Mesenchymal stem cell (in vitro differentiated cells and primary cell): ENCODE measurements at regions not wholly inside any gene's neighbourhood (a gene's known extent, or its start where the extent isn't known, plus 50 kb on each side); places are given as distances from the start of the nearest gene placed in this dataset.

Experiments
- DNase-seq: peaks from one replicate; pipeline ENCODE4 v3.0.0-alpha.2; 2013
- H2AFZ ChIP-seq: one replicate; pipeline ENCODE4 v1.6.1; 2013; ENCODE audit warnings: low read depth, mild to moderate bottlenecking, control low read depth, inconsistent platforms, low read length, moderate library complexity
- H2AK5ac ChIP-seq: 2 replicates; pipeline ENCODE4 v1.6.1; 2013; ENCODE audit warnings: low read length, moderate library complexity, mild to moderate bottlenecking, inconsistent platforms; ENCODE audit not compliant: severe bottlenecking
- H2BK120ac ChIP-seq: one replicate; pipeline ENCODE4 v1.6.1; 2013; ENCODE audit warnings: low read depth, mild to moderate bottlenecking, inconsistent platforms, low read length, moderate library complexity
- H2BK12ac ChIP-seq, 2 experiments: one replicate each; pipeline ENCODE4 v1.6.1; 2013; ENCODE audit warnings: inconsistent platforms in 2 of 2, low read length in 2 of 2, mild to moderate bottlenecking in 2 of 2, moderate library complexity in 2 of 2, control low read depth in 1 of 2
- H2BK15ac ChIP-seq: one replicate; pipeline ENCODE4 v1.6.1; 2013; ENCODE audit warnings: mild to moderate bottlenecking, low read depth, inconsistent platforms; ENCODE audit not compliant: poor library complexity, severe bottlenecking
- H2BK5ac ChIP-seq: 2 replicates; pipeline ENCODE4 v1.6.1; 2013; ENCODE audit warnings: low read depth, mild to moderate bottlenecking, low read length, control low read depth, inconsistent platforms; ENCODE audit not compliant: poor library complexity, severe bottlenecking
- H3K14ac ChIP-seq, 2 experiments: one replicate each; pipeline ENCODE4 v1.6.1; 2013; ENCODE audit warnings: inconsistent platforms in 2 of 2, low read length in 2 of 2, control low read depth in 1 of 2, mild to moderate bottlenecking in 1 of 2, moderate library complexity in 1 of 2
- H3K18ac ChIP-seq, 2 experiments: one replicate each; pipeline ENCODE4 v1.6.1; 2013; ENCODE audit warnings: inconsistent platforms in 2 of 2, low read length in 2 of 2, control low read depth in 1 of 2, low read depth in 1 of 2, mild to moderate bottlenecking in 1 of 2
- H3K23ac ChIP-seq, 2 experiments: one replicate each; pipeline ENCODE4 v1.6.1; 2013; ENCODE audit warnings: inconsistent platforms in 2 of 2, low read length in 2 of 2, mild to moderate bottlenecking in 2 of 2, moderate library complexity in 2 of 2, control low read depth in 1 of 2
- H3K27ac ChIP-seq: 2 replicates; pipeline ENCODE4 v1.5.1; 2013; ENCODE audit warnings: mild to moderate bottlenecking, moderate library complexity, low read length, control low read depth, inconsistent platforms; ENCODE audit not compliant: poor library complexity, severe bottlenecking
- H3K27me3 ChIP-seq, 2 experiments: 2 replicates each; pipeline versions ENCODE4 v1.6.1 to v1.7.0; 2013; ENCODE audit warnings: low read length in 2 of 2, mild to moderate bottlenecking in 2 of 2, moderate library complexity in 2 of 2, control low read depth in 1 of 2, inconsistent platforms in 1 of 2; ENCODE audit not compliant: control insufficient read depth in 1 of 2, insufficient read depth in 1 of 2
- H3K36me3 ChIP-seq, 2 experiments: 2 replicates each; pipeline versions ENCODE4 v1.6.1 to v1.7.0; 2013; ENCODE audit warnings: low read length in 2 of 2, control low read depth in 1 of 2, inconsistent platforms in 1 of 2, low read depth in 1 of 2, mild to moderate bottlenecking in 1 of 2; ENCODE audit not compliant: insufficient read depth in 2 of 2, control insufficient read depth in 1 of 2
- H3K4ac ChIP-seq, 2 experiments: one replicate each; pipeline ENCODE4 v1.6.1; 2013; ENCODE audit warnings: inconsistent platforms in 2 of 2, low read length in 2 of 2, mild to moderate bottlenecking in 2 of 2, moderate library complexity in 2 of 2, control low read depth in 1 of 2, low read depth in 1 of 2
- H3K4me1 ChIP-seq: 2 replicates; pipeline ENCODE4 v1.6.1; 2013; ENCODE audit warnings: low read depth, low read length, control low read depth; ENCODE audit not compliant: control insufficient read depth, insufficient read depth
- H3K4me2 ChIP-seq: 2 replicates; pipeline ENCODE4 v1.6.1; 2013; ENCODE audit warnings: low read length, mild to moderate bottlenecking, inconsistent platforms; ENCODE audit not compliant: poor library complexity, severe bottlenecking
- H3K4me3 ChIP-seq, 2 experiments: 2 replicates each; pipeline versions ENCODE4 v1.5.1 to v1.7.0; 2013; ENCODE audit warnings: low read length in 2 of 2, mild to moderate bottlenecking in 2 of 2, control low read depth in 1 of 2, low read depth in 1 of 2; ENCODE audit not compliant: insufficient read depth in 1 of 2
- H3K79me1 ChIP-seq: replicated peaks from 2 replicates; pipeline ENCODE4 v1.6.1; 2013; ENCODE audit warnings: mild to moderate bottlenecking, control low read depth, low read length, inconsistent platforms; ENCODE audit not compliant: poor library complexity, severe bottlenecking
- H3K9ac ChIP-seq: 2 replicates; pipeline ENCODE4 v1.7.0; 2013; ENCODE audit warnings: mild to moderate bottlenecking, low read length, moderate library complexity
- H3K9me3 ChIP-seq: 2 replicates; pipeline ENCODE4 v1.7.0; 2013; ENCODE audit warnings: mild to moderate bottlenecking, low read length; ENCODE audit not compliant: control insufficient read depth
- H4K8ac ChIP-seq: one replicate; pipeline ENCODE4 v1.6.1; 2013; ENCODE audit warnings: inconsistent platforms, mild to moderate bottlenecking, low read length, moderate library complexity
- H4K91ac ChIP-seq: one replicate; pipeline ENCODE4 v1.6.1; 2013; ENCODE audit warnings: mild to moderate bottlenecking, low read length, inconsistent platforms
- WGBS: methylation state at CpG from one replicate; pipeline ENCODE4 v1.1.7; 2013; ENCODE audit warnings: mixed read lengths; 5-methylcytosine and 5-hydroxymethylcytosine counted together

- no peaks in the 10 kb centered on the region for H3K4me1 ChIP-seq
- DNase-seq, result no peak
Measured at GRCh38 chr2:51597086-51597485, 565.2 kb upstream of the NRXN1 start.

GRCh38 chr2:51595836-51596235 lies 563.9 kb upstream of the NRXN1 start:
- Histone ChIP-seq H4K8ac (no peak overlapping the region), H3K79me1 (no peaks in the 10 kb centered on the region), H2AFZ (no peak overlapping the region), H3K4me1 (no peaks in the 10 kb centered on the region), H2BK5ac (no peak overlapping the region), H4K91ac (no peak overlapping the region), H3K4ac (no peak overlapping the region), H3K14ac (no peak overlapping the region), H3K9me3 (peaks cover 7% of the 10 kb centered on the region), H2BK120ac (no peak overlapping the region), H2BK15ac (no peak overlapping the region), H3K23ac (no peak overlapping the region), H3K18ac (no peak overlapping the region), H3K27ac (no peak overlapping the region), H3K36me3 (no peaks in the 10 kb centered on the region), H3K4me3 (no peak overlapping the region), H2BK12ac (no peak overlapping the region), H3K27me3 (no peaks in the 10 kb centered on the region), H3K4me2 (no peak overlapping the region), H2AK5ac (no peak overlapping the region), H3K9ac (no peak overlapping the region)
- DNase-seq, result no peak

More at GRCh38 chr2:51597086-51597485, 565.2 kb upstream of the NRXN1 start:
- no peak overlapping the region for H3K27ac ChIP-seq
- no peaks in the 10 kb centered on the region for H3K27me3 ChIP-seq
- H3K14ac ChIP-seq, result no peak overlapping the region
- H3K4ac ChIP-seq, result no peak overlapping the region
- H2BK15ac ChIP-seq, result no peak overlapping the region
- H2BK120ac ChIP-seq, result no peak overlapping the region
- no peak overlapping the region for H3K9ac ChIP-seq
- no peak overlapping the region for H4K8ac ChIP-seq
- no peak overlapping the region for H2BK12ac ChIP-seq
- no peak overlapping the region for H3K4me3 ChIP-seq
- H3K9me3 ChIP-seq, result peaks cover 7% of the 10 kb centered on the region
- no peak overlapping the region for H3K18ac ChIP-seq
- no peak overlapping the region for H2BK5ac ChIP-seq
- H3K79me1 ChIP-seq, result no peaks in the 10 kb centered on the region
- H2AFZ ChIP-seq, result no peak overlapping the region
- H3K23ac ChIP-seq, result no peak overlapping the region
- H3K36me3 ChIP-seq, result no peaks in the 10 kb centered on the region
- no peak overlapping the region for H4K91ac ChIP-seq
- no peak overlapping the region for H2AK5ac ChIP-seq
- no peak overlapping the region for H3K4me2 ChIP-seq

- no peak overlapping the region for H4K91ac ChIP-seq
- 91% methylated on average over 22 of the region's 22 CpGs for WGBS
- H3K14ac ChIP-seq, result no peak overlapping the region
- H2BK15ac ChIP-seq, result no peak overlapping the region
- no peak overlapping the region for H3K18ac ChIP-seq
- DNase-seq, result no peak
- H3K4me1 ChIP-seq, result no peaks in the 10 kb centered on the region
- no peak overlapping the region for H3K4ac ChIP-seq
- peaks cover 7% of the 10 kb centered on the region for H3K9me3 ChIP-seq
- no peak overlapping the region for H3K23ac ChIP-seq
- no peaks in the 10 kb centered on the region for H3K36me3 ChIP-seq
- H3K9ac ChIP-seq, result no peak overlapping the region
- no peak overlapping the region for H2AK5ac ChIP-seq
- no peak overlapping the region for H2BK12ac ChIP-seq
- no peak overlapping the region for H3K27ac ChIP-seq
- H2BK5ac ChIP-seq, result no peak overlapping the region
- no peaks in the 10 kb centered on the region for H3K79me1 ChIP-seq
- no peak overlapping the region for H3K4me2 ChIP-seq
- no peak overlapping the region for H2BK120ac ChIP-seq
- no peak overlapping the region for H2AFZ ChIP-seq
- H3K27me3 ChIP-seq, result no peaks in the 10 kb centered on the region
- no peak overlapping the region for H3K4me3 ChIP-seq
- no peak overlapping the region for H4K8ac ChIP-seq
Measured at GRCh38 chr2:51581636-51582267, 549.8 kb upstream of the NRXN1 start.

GRCh38 chr2:51579412-51579811 lies 547.5 kb upstream of the NRXN1 start:
- H3K9ac ChIP-seq, result no peak overlapping the region
- no peak overlapping the region for H2AK5ac ChIP-seq
- H2AFZ ChIP-seq, result no peak overlapping the region
- no peak overlapping the region for H3K4me2 ChIP-seq
- no peaks in the 10 kb centered on the region for H3K79me1 ChIP-seq
- H3K23ac ChIP-seq, result no peak overlapping the region
- H2BK5ac ChIP-seq, result no peak overlapping the region
- no peak overlapping the region for H4K8ac ChIP-seq
- H2BK12ac ChIP-seq, result no peak overlapping the region
- no peak overlapping the region for H3K4ac ChIP-seq
- H3K4me3 ChIP-seq, result no peak overlapping the region
- H3K27me3 ChIP-seq, result no peaks in the 10 kb centered on the region
- H3K14ac ChIP-seq, result no peak overlapping the region
- WGBS, result 100% methylated on average over 1 of the region's 1 CpG
- peaks cover 5% of the 10 kb centered on the region for H3K9me3 ChIP-seq
- no peaks in the 10 kb centered on the region for H3K36me3 ChIP-seq
- no peak overlapping the region for H3K18ac ChIP-seq
- H4K91ac ChIP-seq, result no peak overlapping the region
- H2BK15ac ChIP-seq, result no peak overlapping the region
- H2BK120ac ChIP-seq, result no peak overlapping the region
- H3K27ac ChIP-seq, result no peak overlapping the region
- H3K4me1 ChIP-seq, result no peaks in the 10 kb centered on the region
- no peak for DNase-seq
